Endothelial cell of umbilical vein (primary cell): ENCODE measurements at regions not wholly inside any gene's neighbourhood (a gene's known extent, or its start where the extent isn't known, plus 50 kb on each side); places are given as distances from the start of the nearest gene placed in this dataset.

Experiments used
- CTCF ChIP-seq, 2 donors: IDR thresholded peaks; 1 replicate in 1 of 2; 2 replicates in 1 of 2; pipeline ENCODE4 v1.5.1; 2011; ENCODE audit warnings: low read length in 2 of 2, mild to moderate bottlenecking in 2 of 2, moderate library complexity in 2 of 2, control low read depth in 1 of 2, inconsistent platforms in 1 of 2, low read depth in 1 of 2; ENCODE audit not compliant: insufficient read depth in 1 of 2; ENCODE audit errors: extremely low read depth in 1 of 2
- JUN ChIP-seq: IDR thresholded peaks from 2 replicates; pipeline ENCODE4 v1.6.1; 2011; ENCODE audit warnings: borderline replicate concordance, low read depth; ENCODE audit not compliant: insufficient read length, insufficient read depth

GRCh38 chr19:20414120-20414519 is 151.5 kb downstream of the ZNF737 start:
- TF ChIP-seq JUN (no peak), CTCF (IDR thresholded peaks at IDR 0.05; ENCODE audit: extremely low read depth in 1 of 2, insufficient read depth in 1 of 2, low read depth in 1 of 2, low read length in 2 of 2) (no peak)
